PC-9 (cell line): ENCODE measurements at regions not wholly inside any gene's neighbourhood (a gene's known extent, or its start where the extent isn't known, plus 50 kb on each side); places are given as distances from the start of the nearest gene placed in this dataset.

Experiments
- BruUV-seq: library from RNA; stranded (reverse); fragments of 400-500 nt; replicated peaks from 2 replicates; lab custom pipeline; 2021; lab: Mats Ljungman, UMichigan
- CTCF ChIA-PET: fragments of 300-600 bp; sonication (Branson Sonifier 250); formaldehyde crosslinking; loops from one replicate; lab custom pipeline; 2022; ENCODE audit warnings: antibody characterized with exemption; lab: Charles Lee
- POLR2A ChIA-PET: fragments of 300-600 bp; sonication (Branson Sonifier 250); formaldehyde crosslinking; loops from one replicate; lab custom pipeline; 2022; ENCODE audit warnings: antibody characterized with exemption; ENCODE audit not compliant: unreplicated experiment; lab: Charles Lee
- DNase-seq, 2 experiments: peaks; one replicate each; pipeline versions ENCODE4 v3.0.0 to v3.0.0-alpha.2; 2015 to 2022; ENCODE audit warnings: mixed read lengths in 1 of 2
- H2AFZ ChIP-seq: fragments of 200-600 bp; sonication (generic); 2 replicates; pipeline ENCODE4 v1.8.1; 2017; ENCODE audit warnings: antibody characterized with exemption
- H3F3A ChIP-seq: fragments of 200-600 bp; sonication (generic); 2 replicates; pipeline ENCODE4 v1.8.1; 2017; ENCODE audit warnings: antibody characterized with exemption, mild to moderate bottlenecking, low read depth; ENCODE audit not compliant: insufficient read depth
- H3K27ac ChIP-seq: fragments of 200-600 bp; sonication (generic); 2 replicates; pipeline ENCODE4 v1.6.1; 2016; ENCODE audit warnings: mixed run types
- H3K27me3 ChIP-seq: fragments of 200-600 bp; sonication (generic); 2 replicates; pipeline ENCODE4 v1.6.1; 2016; ENCODE audit warnings: low read depth, mixed run types; ENCODE audit not compliant: insufficient read depth
- H3K36me3 ChIP-seq: fragments of 200-600 bp; sonication (generic); 2 replicates; pipeline ENCODE4 v1.6.1; 2016; ENCODE audit warnings: low read depth, mixed run types
- H3K4me1 ChIP-seq: fragments of 200-600 bp; sonication (generic); replicated peaks from 2 replicates; pipeline ENCODE4 v1.6.1; 2016; ENCODE audit warnings: mixed run types; ENCODE audit not compliant: insufficient read depth
- H3K4me2 ChIP-seq: fragments of 200-600 bp; sonication (generic); 2 replicates; pipeline ENCODE4 v1.6.1; 2017; ENCODE audit warnings: mixed run types
- H3K4me3 ChIP-seq: fragments of 200-600 bp; sonication (generic); 2 replicates; pipeline ENCODE4 v1.6.1; 2016; ENCODE audit warnings: mixed run types
- H3K79me2 ChIP-seq: fragments of 200-600 bp; sonication (generic); 2 replicates; pipeline ENCODE4 v1.6.1; 2017; ENCODE audit warnings: low read depth, mixed run types
- H3K9me2 ChIP-seq: fragments of 200-600 bp; sonication (generic); 2 replicates; pipeline ENCODE4 v1.8.1; 2017; ENCODE audit warnings: mild to moderate bottlenecking; ENCODE audit not compliant: insufficient read depth
- H3K9me3 ChIP-seq: fragments of 200-600 bp; sonication (generic); 2 replicates; pipeline ENCODE4 v1.8.1; 2016; ENCODE audit warnings: low read depth; ENCODE audit not compliant: insufficient read depth
- H4K20me1 ChIP-seq: fragments of 200-600 bp; sonication (generic); 2 replicates; pipeline ENCODE4 v1.8.1; 2017; ENCODE audit not compliant: insufficient read depth
- CTCF ChIP-seq: fragments of 200-600 bp; sonication (generic); conservative IDR thresholded peaks from 2 replicates; pipeline ENCODE4 v1.6.1; 2017; ENCODE audit warnings: mixed run types, antibody characterized with exemption, mild to moderate bottlenecking, moderate library complexity
- EZH2 ChIP-seq: fragments of 200-600 bp; sonication (generic); IDR thresholded peaks from 2 replicates; pipeline ENCODE4 v1.8.0; 2017; ENCODE audit warnings: antibody characterized with exemption, low read depth
- intact Hi-C: fragments of 100-400 bp; cut with micrococcal nuclease; formaldehyde crosslinking; loops from one replicate; pipeline ENCODE4 v1.10.0; 2022; ENCODE audit not compliant: unreplicated experiment

GRCh38 chr5:4659851-4660250 is 480.3 kb upstream of the ADAMTS16 start:
- Histone ChIP-seq H3K4me2 (no peak overlapping the region), H2AFZ (no peak overlapping the region), H3K9me3 (no peaks in the 10 kb centered on the region), H3K4me3 (no peak overlapping the region), H3K27me3 (peaks cover 37% of the 10 kb centered on the region), H3K4me1 (no peaks in the 10 kb centered on the region), H3K27ac (no peak overlapping the region), H3F3A (no peaks in the 10 kb centered on the region), H3K9me2 (no peaks in the 10 kb centered on the region), H3K79me2 (no peaks in the 10 kb centered on the region), H4K20me1 (no peaks in the 10 kb centered on the region), H3K36me3 (no peaks in the 10 kb centered on the region)
- DNase-seq: no peak
- ChIA-PET POLR2A (no interaction called here), CTCF (no interaction called here)
- TF ChIP-seq CTCF: no peak
- TF ChIP-seq EZH2: no peak
- intact Hi-C loops: no loop called here
- no TSS peak for BruUV-seq

- ChIA-PET POLR2A (no interaction called here), CTCF (no interaction called here)
- H3K36me3 ChIP-seq: no peaks in the 10 kb centered on the region
- H3K4me3 ChIP-seq: no peak overlapping the region
- no peaks in the 10 kb centered on the region for H3F3A ChIP-seq
- no peaks in the 10 kb centered on the region for H3K79me2 ChIP-seq
- no peak overlapping the region for H3K27ac ChIP-seq
- no peaks in the 10 kb centered on the region for H3K9me2 ChIP-seq
- intact Hi-C loops: no loop called here
- no TSS peak for BruUV-seq
- no peak overlapping the region for H2AFZ ChIP-seq
- H3K4me1 ChIP-seq: no peaks in the 10 kb centered on the region
- H4K20me1 ChIP-seq: no peaks in the 10 kb centered on the region
- H3K27me3 ChIP-seq: peaks cover 41% of the 10 kb centered on the region
- H3K4me2 ChIP-seq: no peak overlapping the region
- no peak for TF ChIP-seq EZH2
- no peak for TF ChIP-seq CTCF
- no peaks in the 10 kb centered on the region for H3K9me3 ChIP-seq
- DNase-seq: no peak
Observed at GRCh38 chr5:4661326-4661725, 478.8 kb upstream of the ADAMTS16 start.

- Histone ChIP-seq H3K9me2 (no peaks in the 10 kb centered on the region), H3K4me1 (no peaks in the 10 kb centered on the region), H3K36me3 (no peaks in the 10 kb centered on the region), H4K20me1 (no peaks in the 10 kb centered on the region), H3K27me3 (peaks cover 41% of the 10 kb centered on the region), H3K79me2 (no peaks in the 10 kb centered on the region), H2AFZ (no peak overlapping the region), H3K4me3 (no peak overlapping the region), H3F3A (no peaks in the 10 kb centered on the region), H3K4me2 (no peak overlapping the region), H3K27ac (no peak overlapping the region), H3K9me3 (no peaks in the 10 kb centered on the region)
- no peak for DNase-seq
- ChIA-PET POLR2A (no interaction called here), CTCF (no interaction called here)
- intact Hi-C loops: no loop called here
- no TSS peak for BruUV-seq
- TF ChIP-seq CTCF: no peak
- TF ChIP-seq EZH2: no peak
Observed at GRCh38 chr5:4661836-4662235, 478.3 kb upstream of the ADAMTS16 start.
